A549 (cell line): ENCODE measurements at regions not wholly inside any gene's neighbourhood (a gene's known extent, or its start where the extent isn't known, plus 50 kb on each side); places are given as distances from the start of the nearest gene placed in this dataset.

Source experiments
- MAZ ChIP-seq: fragments of 150-350 bp; IDR thresholded peaks from 2 replicates; pipeline ENCODE4 v1.6.1; 2014; ENCODE audit warnings: antibody characterized with exemption, low read depth, low read length, borderline replicate concordance
- MYC ChIP-seq: IDR thresholded peaks from 2 replicates; pipeline ENCODE4 v1.6.1; 2012; ENCODE audit warnings: mild to moderate bottlenecking, inconsistent platforms, low read length, improper control_type of control experiment, borderline replicate concordance
- NFE2L2 ChIP-seq: fragments of 150-350 bp; conservative IDR thresholded peaks from 2 replicates; pipeline ENCODE4 v1.6.1; 2014; ENCODE audit warnings: low read length
- RNF2 ChIP-seq: fragments of 200-600 bp; sonication (generic); IDR thresholded peaks from 2 replicates; pipeline ENCODE4 v1.6.1; 2016; ENCODE audit warnings: low read depth, mild to moderate bottlenecking, antibody characterized with exemption, moderate library complexity, borderline replicate concordance
- TF ChIP-seq, protein P1 (sequence below): fragments of >200 bp; sonication (Bioruptor Twin); formaldehyde crosslinking; IDR thresholded peaks from 3 replicates; pipeline ENCODE4 v1.5.1; 2016
- TF ChIP-seq, protein P2 (sequence below): IDR thresholded peaks from 2 replicates; pipeline ENCODE4 v1.6.1; 2012; ENCODE audit warnings: low read depth, borderline replicate concordance

DNA sequence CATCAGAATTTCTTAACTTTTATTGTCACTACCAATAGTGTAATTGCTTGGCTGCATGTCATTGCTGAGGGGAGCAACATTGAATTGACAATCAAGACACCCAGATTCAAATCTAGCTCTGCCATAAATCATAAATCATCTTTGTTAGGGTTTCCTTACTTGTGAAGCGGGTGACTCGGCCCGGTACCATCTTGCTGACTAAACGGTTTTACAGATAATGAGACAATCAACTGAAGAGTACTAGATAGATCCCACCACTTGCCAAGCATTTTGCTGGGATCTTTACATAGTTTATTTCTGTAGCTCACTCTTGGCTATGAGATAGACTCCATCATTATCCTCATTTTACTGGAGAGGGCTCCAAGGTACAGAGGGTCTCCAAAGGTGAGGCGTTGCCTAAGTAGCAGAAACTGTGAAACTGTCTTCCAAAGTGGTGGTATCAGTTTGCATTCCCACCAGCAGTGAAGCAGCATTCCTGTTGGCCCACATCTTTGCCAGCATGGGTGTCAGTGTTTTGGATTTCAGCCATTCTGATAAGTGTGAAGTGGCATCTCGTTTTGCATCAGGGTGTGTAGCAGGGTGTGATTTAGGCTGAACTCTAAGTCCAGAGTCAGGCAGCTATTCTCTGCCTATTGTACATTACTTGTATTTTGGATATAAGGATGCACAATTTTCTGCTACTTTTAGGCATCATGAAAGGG lies 168.7 kb upstream of the BMPER start:
- TF ChIP-seq NFE2L2 (no peak), MAZ (no peak), MYC (no peak), RNF2 (no peak)
- TF ChIP-seq, protein P1, sequence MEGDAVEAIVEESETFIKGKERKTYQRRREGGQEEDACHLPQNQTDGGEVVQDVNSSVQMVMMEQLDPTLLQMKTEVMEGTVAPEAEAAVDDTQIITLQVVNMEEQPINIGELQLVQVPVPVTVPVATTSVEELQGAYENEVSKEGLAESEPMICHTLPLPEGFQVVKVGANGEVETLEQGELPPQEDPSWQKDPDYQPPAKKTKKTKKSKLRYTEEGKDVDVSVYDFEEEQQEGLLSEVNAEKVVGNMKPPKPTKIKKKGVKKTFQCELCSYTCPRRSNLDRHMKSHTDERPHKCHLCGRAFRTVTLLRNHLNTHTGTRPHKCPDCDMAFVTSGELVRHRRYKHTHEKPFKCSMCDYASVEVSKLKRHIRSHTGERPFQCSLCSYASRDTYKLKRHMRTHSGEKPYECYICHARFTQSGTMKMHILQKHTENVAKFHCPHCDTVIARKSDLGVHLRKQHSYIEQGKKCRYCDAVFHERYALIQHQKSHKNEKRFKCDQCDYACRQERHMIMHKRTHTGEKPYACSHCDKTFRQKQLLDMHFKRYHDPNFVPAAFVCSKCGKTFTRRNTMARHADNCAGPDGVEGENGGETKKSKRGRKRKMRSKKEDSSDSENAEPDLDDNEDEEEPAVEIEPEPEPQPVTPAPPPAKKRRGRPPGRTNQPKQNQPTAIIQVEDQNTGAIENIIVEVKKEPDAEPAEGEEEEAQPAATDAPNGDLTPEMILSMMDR, result no peak
- TF ChIP-seq, protein P2, sequence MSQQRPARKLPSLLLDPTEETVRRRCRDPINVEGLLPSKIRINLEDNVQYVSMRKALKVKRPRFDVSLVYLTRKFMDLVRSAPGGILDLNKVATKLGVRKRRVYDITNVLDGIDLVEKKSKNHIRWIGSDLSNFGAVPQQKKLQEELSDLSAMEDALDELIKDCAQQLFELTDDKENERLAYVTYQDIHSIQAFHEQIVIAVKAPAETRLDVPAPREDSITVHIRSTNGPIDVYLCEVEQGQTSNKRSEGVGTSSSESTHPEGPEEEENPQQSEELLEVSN, result no peak
